HepG2 (cell line): ENCODE measurements at regions not wholly inside any gene's neighbourhood (a gene's known extent, or its start where the extent isn't known, plus 50 kb on each side); places are given as distances from the start of the nearest gene placed in this dataset.

Experiments
- BCL3 ChIP-seq: sonication (generic); formaldehyde crosslinking; IDR thresholded peaks from 2 replicates; pipeline ENCODE4 v1.5.1; 2020; ENCODE audit warnings: mild to moderate bottlenecking, missing genetic modification reagents, moderate library complexity
- CAMTA2 ChIP-seq: sonication (generic); formaldehyde crosslinking; IDR thresholded peaks from 2 replicates; pipeline ENCODE4 v1.4.0; 2020; ENCODE audit warnings: mild to moderate bottlenecking, missing genetic modification reagents, borderline replicate concordance
- EZH2 ChIP-seq: conservative IDR thresholded peaks from 2 replicates; pipeline ENCODE4 v1.6.1; 2012; ENCODE audit warnings: mild to moderate bottlenecking, low read depth, low read length, moderate library complexity
- HCFC1 ChIP-seq: fragments of 150-350 bp; IDR thresholded peaks from 2 replicates; pipeline ENCODE4 v1.6.1; 2014; ENCODE audit warnings: low read depth, low read length
- MAFG ChIP-seq: sonication (generic); formaldehyde crosslinking; IDR thresholded peaks from 2 replicates; pipeline ENCODE4 v1.5.1; 2020; ENCODE audit warnings: mild to moderate bottlenecking, missing genetic modification reagents
- MAX ChIP-seq: IDR thresholded peaks from 2 replicates; pipeline ENCODE4 v1.6.1; 2012; ENCODE audit warnings: inconsistent platforms
- MED8 ChIP-seq: sonication (generic); formaldehyde crosslinking; IDR thresholded peaks from 2 replicates; pipeline ENCODE4 v1.8.1; 2023; ENCODE audit warnings: mild to moderate bottlenecking, missing genetic modification reagents; ENCODE audit not compliant: insufficient replicate concordance
- NCOR1 ChIP-seq: fragments of 200-600 bp; sonication (generic); IDR thresholded peaks from 2 replicates; pipeline ENCODE4 v1.7.0; 2017; ENCODE audit warnings: antibody characterized with exemption, low read length, borderline replicate concordance
- NFYC ChIP-seq: IDR thresholded peaks from 2 replicates; pipeline ENCODE4 v1.6.1; 2016; ENCODE audit warnings: missing genetic modification reagents, missing compliant biosample characterization
- PCBP1 ChIP-seq: fragments of 200-400 bp; formaldehyde crosslinking; IDR thresholded peaks from 2 replicates; pipeline ENCODE4 v1.6.1; 2017; ENCODE audit warnings: mild to moderate bottlenecking, low read depth, low read length, borderline replicate concordance
- SIX4 ChIP-seq: sonication (generic); formaldehyde crosslinking; IDR thresholded peaks from 2 replicates; pipeline ENCODE4 v1.4.0; 2020; ENCODE audit warnings: missing genetic modification reagents
- SMAD3 ChIP-seq: sonication (generic); formaldehyde crosslinking; IDR thresholded peaks from 2 replicates; pipeline ENCODE4 v1.4.0; 2020; ENCODE audit warnings: missing genetic modification reagents
- SOX13 ChIP-seq, 3 experiments: fragments of 450-650 bp in 1 of 3; sonication (generic) in 1 of 3; formaldehyde crosslinking in 1 of 3; IDR thresholded peaks in 2 of 3; conservative IDR thresholded peaks in 1 of 3; 2 replicates each; pipeline versions ENCODE4 v1.5.0 to v1.6.1; 2016 to 2020; ENCODE audit warnings: antibody characterized with exemption in 1 of 3, mild to moderate bottlenecking in 1 of 3, missing compliant biosample characterization in 1 of 3, missing genetic modification reagents in 1 of 3, moderate library complexity in 1 of 3
- SRF ChIP-seq: IDR thresholded peaks from 2 replicates; pipeline ENCODE4 v1.6.1; 2011; ENCODE audit warnings: mild to moderate bottlenecking, low read depth, low read length, moderate library complexity
- USF2 ChIP-seq, 2 experiments: sonication (generic) in 1 of 2; formaldehyde crosslinking in 1 of 2; IDR thresholded peaks; 2 replicates each; pipeline versions ENCODE4 v1.5.1 to v1.6.1; 2011 to 2020; ENCODE audit warnings: borderline replicate concordance in 1 of 2, low read depth in 1 of 2, low read length in 1 of 2, mild to moderate bottlenecking in 1 of 2, missing genetic modification reagents in 1 of 2, moderate library complexity in 1 of 2
- ZBTB26 ChIP-seq: IDR thresholded peaks from 2 replicates; pipeline ENCODE4 v1.6.1; 2016; ENCODE audit warnings: missing compliant biosample characterization, missing genetic modification reagents, borderline replicate concordance
- ZBTB42 ChIP-seq: sonication (generic); formaldehyde crosslinking; IDR thresholded peaks from 2 replicates; pipeline ENCODE4 v1.5.0; 2020; ENCODE audit warnings: mild to moderate bottlenecking, missing genetic modification reagents
- ZC3H4 ChIP-seq: sonication (generic); formaldehyde crosslinking; IDR thresholded peaks from 2 replicates; pipeline ENCODE4 v1.4.0; 2020; ENCODE audit warnings: missing genetic modification reagents, borderline replicate concordance
- ZNF124 ChIP-seq: sonication (generic); formaldehyde crosslinking; IDR thresholded peaks from 2 replicates; pipeline ENCODE4 v1.4.0; 2020; ENCODE audit warnings: missing genetic modification reagents
- ZNF143 ChIP-seq: sonication (generic); formaldehyde crosslinking; IDR thresholded peaks from 2 replicates; pipeline ENCODE4 v1.4.0; 2020; ENCODE audit warnings: missing genetic modification reagents
- ZNF205 ChIP-seq: IDR thresholded peaks from 2 replicates; pipeline ENCODE4 v1.6.1; 2018; ENCODE audit warnings: missing biosample characterization, missing genetic modification reagents
- ZNF3 ChIP-seq: IDR thresholded peaks from 2 replicates; pipeline ENCODE4 v1.7.0; 2017; ENCODE audit warnings: inconsistent platforms
- ZNF543 ChIP-seq: sonication (generic); formaldehyde crosslinking; IDR thresholded peaks from 2 replicates; pipeline ENCODE4 v1.4.0; 2020; ENCODE audit warnings: mild to moderate bottlenecking, missing genetic modification reagents
- ZNF563 ChIP-seq: sonication (generic); formaldehyde crosslinking; IDR thresholded peaks from 2 replicates; pipeline ENCODE4 v1.8.0; 2022; ENCODE audit warnings: mild to moderate bottlenecking, moderate library complexity, missing genetic modification reagents
- ZNF564 ChIP-seq: sonication (generic); formaldehyde crosslinking; IDR thresholded peaks from 2 replicates; pipeline ENCODE4 v1.8.1; 2023; ENCODE audit warnings: mild to moderate bottlenecking, missing genetic modification reagents
- ZNF580 ChIP-seq: IDR thresholded peaks from 2 replicates; pipeline ENCODE4 v1.6.1; 2016; ENCODE audit warnings: low read depth, borderline replicate concordance
- ZNF879 ChIP-seq: sonication (generic); formaldehyde crosslinking; IDR thresholded peaks from 2 replicates; pipeline ENCODE4 v1.8.1; 2023; ENCODE audit warnings: missing genetic modification reagents

GRCh38 chr12:114982760-114983159 lies 298.8 kb upstream of the TBX3 start (continued):
- TF ChIP-seq SIX4 (CRISPR knock-in tag) (no peak), USF2 (IDR thresholded peaks at IDR 0.05; ENCODE audit: low read depth, low read length) (peak; percentile 47), USF2 (CRISPR knock-in tag; IDR thresholded peaks at IDR 0.05; ENCODE audit: borderline replicate concordance) (peak; percentile 64; the same call in 1 of the 2 replicates), NCOR1 (no peak), ZC3H4 (no peak), ZNF205 (no peak), ZNF564 (CRISPR knock-in tag) (no peak), MAX (no peak), SOX13 (IDR thresholded peaks at IDR 0.05) (no peak), SOX13 (CRISPR knock-in tag; conservative IDR thresholded peaks at IDR 0.05 in 1 of 2, IDR thresholded peaks at IDR 0.05 in 1 of 2) (no peak), ZNF543 (CRISPR knock-in tag) (no peak), ZNF580 (CRISPR knock-in tag) (no peak), CAMTA2 (no peak), HCFC1 (peak; percentile 25; the same call in 1 of the 2 replicates), MAFG (CRISPR knock-in tag) (no peak), ZNF563 (CRISPR knock-in tag) (no peak), PCBP1 (no peak), ZNF143 (peak; percentile 81), EZH2 (no peak), ZNF124 (no peak), SMAD3 (CRISPR knock-in tag) (no peak), ZNF3 (CRISPR knock-in tag) (no peak), NFYC (CRISPR knock-in tag) (peak; percentile 59), MED8 (CRISPR knock-in tag) (no peak), BCL3 (CRISPR knock-in tag) (no peak), ZBTB42 (CRISPR knock-in tag) (no peak), ZNF879 (CRISPR knock-in tag) (no peak), SRF (0 out of 2 replicates have a peak, but pooled peaks have one; percentile 15), ZBTB26 (CRISPR knock-in tag) (no peak)
